CD4-positive, alpha-beta T cell treated with Interleukin-21 for 1 hour (primary cell): ENCODE measurements at regions not wholly inside any gene's neighbourhood (a gene's known extent, or its start where the extent isn't known, plus 50 kb on each side); places are given as distances from the start of the nearest gene placed in this dataset.
A peak's percentile ranks its signal among the peaks of the same experiment; 100 is the strongest.

Experiments
- DNase-seq: peaks from one replicate; pipeline ENCODE4 v3.0.0-alpha.2; 2020

GRCh38 chr14:98146416-98146815 lies 1125.6 kb downstream of the BCL11B start:
- no peak for DNase-seq

GRCh38 chr14:98154254-98154653 lies 1117.7 kb downstream of the BCL11B start:
- no peak for DNase-seq

GRCh38 chr14:98156411-98156810 lies 1115.6 kb downstream of the BCL11B start:
- no peak for DNase-seq

- no peak for DNase-seq
Observed at GRCh38 chr14:98160901-98161300, 1111.1 kb downstream of the BCL11B start.

GRCh38 chr14:98161356-98161755 lies 1110.6 kb downstream of the BCL11B start:
- no peak for DNase-seq

GRCh38 chr14:98162856-98163805 lies 1108.9 kb downstream of the BCL11B start:
- DNase-seq, result no peak

- no peak for DNase-seq
Observed at GRCh38 chr14:98163873-98164272, 1108.1 kb downstream of the BCL11B start.

- DNase-seq, result no peak
Observed at GRCh38 chr14:98165976-98166375, 1106.0 kb downstream of the BCL11B start.

- no peak for DNase-seq
Observed at GRCh38 chr14:98167275-98167674, 1104.7 kb downstream of the BCL11B start.

GRCh38 chr14:98167705-98168104 lies 1104.3 kb downstream of the BCL11B start:
- peak; percentile 57 for DNase-seq

GRCh38 chr14:98168211-98168985 lies 1103.6 kb downstream of the BCL11B start:
- no peak for DNase-seq

GRCh38 chr14:98169170-98169587 lies 1102.8 kb downstream of the BCL11B start:
- no peak for DNase-seq

GRCh38 chr14:98170575-98170974 lies 1101.4 kb downstream of the BCL11B start:
- no peak for DNase-seq

- no peak for DNase-seq
Observed at GRCh38 chr14:98171654-98172053, 1100.3 kb downstream of the BCL11B start.

- no peak for DNase-seq
Observed at GRCh38 chr14:98172243-98172778, 1099.7 kb downstream of the BCL11B start.

- peak; percentile 86 for DNase-seq
Observed at GRCh38 chr14:98173305-98173704, 1098.7 kb downstream of the BCL11B start.

GRCh38 chr14:98174041-98174440 lies 1098.0 kb downstream of the BCL11B start:
- peak; percentile 33 for DNase-seq

GRCh38 chr14:98175436-98175835 lies 1096.6 kb downstream of the BCL11B start:
- peak; percentile 34 for DNase-seq

GRCh38 chr14:98175881-98176280 lies 1096.1 kb downstream of the BCL11B start:
- no peak for DNase-seq

GRCh38 chr14:98176892-98177291 lies 1095.1 kb downstream of the BCL11B start:
- DNase-seq, result no peak

GRCh38 chr14:98177551-98177950 lies 1094.4 kb downstream of the BCL11B start:
- peak; percentile 59 for DNase-seq

- no peak for DNase-seq
Observed at GRCh38 chr14:98181241-98181640, 1090.8 kb downstream of the BCL11B start.

- DNase-seq, result no peak
Observed at GRCh38 chr14:98181768-98182167, 1090.2 kb downstream of the BCL11B start.
